K562 (cell line): ENCODE measurements at regions not wholly inside any gene's neighbourhood (a gene's known extent, or its start where the extent isn't known, plus 50 kb on each side); places are given as distances from the start of the nearest gene placed in this dataset.
"Not testable (repeated sequence)": the region's sequence is repeated elsewhere in the genome, so short reads cannot be mapped to it uniquely, and the experiment has no call there.

Source experiments
- ATAC-seq: fragments of 200-7000 bp; cut with Tn5 transposase; 3 replicates; pipeline ENCODE4 v1.9.1; 2020; ENCODE audit warnings: moderate library complexity
- BruUV-seq: library from RNA; stranded (reverse); fragments of 400-500 nt; replicated peaks from 2 replicates; lab custom pipeline; 2021; lab: Mats Ljungman, UMichigan
- CTCF ChIA-PET: fragments of 300-600 bp; formaldehyde crosslinking; extraction: SDS; loops from one replicate; lab custom pipeline; 2021; ENCODE audit warnings: low intra/inter-chr PET ratio; lab: Yijun Ruan, JAX
- POLR2A ChIA-PET: fragments of 300-600, 350-650 bp; sonication (Branson Sonifier 250); formaldehyde crosslinking; extraction: SDS; loops from one replicate; lab custom pipeline; 2021; ENCODE audit warnings: antibody characterized with exemption, inconsistent platforms; lab: Yijun Ruan, JAX
- DNase-seq, 4 experiments: peaks; one replicate each; pipeline versions ENCODE4 v3.0.0 to v3.0.0-alpha.2; 2011 to 2018; ENCODE audit warnings: low spot score in 3 of 4, mixed read lengths in 3 of 4; ENCODE audit errors: extremely low read depth in 1 of 4
- FAIRE-seq: peaks from 2 replicates; lab custom pipeline; 2011; peaks lifted over from hg19 to GRCh38; lab: Jason Lieb, UNC
- H2AFZ ChIP-seq: 2 replicates; pipeline ENCODE4 v1.6.0; 2011; ENCODE audit warnings: low read depth, low read length, control low read depth, inconsistent platforms
- H3K27ac ChIP-seq: fragments of 200-600 bp; 3 replicates; pipeline ENCODE4 v1.8.0; 2011; ENCODE audit warnings: low read depth, mild to moderate bottlenecking, control low read depth, inconsistent platforms, low read length, moderate library complexity, mixed read lengths; ENCODE audit errors: extremely low read depth
- H3K27me3 ChIP-seq, 2 experiments: fragments of 300-600 bp in 1 of 2; 2 replicates in 1 of 2; 3 replicates in 1 of 2; pipeline versions ENCODE4 v1.6.0 to v1.8.0; 2011; ENCODE audit warnings: inconsistent platforms in 2 of 2, low read length in 2 of 2, mild to moderate bottlenecking in 1 of 2, mixed read lengths in 1 of 2, moderate library complexity in 1 of 2; ENCODE audit not compliant: control insufficient read depth in 2 of 2, insufficient read depth in 2 of 2
- H3K36me3 ChIP-seq: fragments of 300-600 bp; 3 replicates; pipeline ENCODE4 v1.8.0; 2011; ENCODE audit warnings: mild to moderate bottlenecking, low read length, inconsistent platforms; ENCODE audit not compliant: control insufficient read depth, insufficient read depth
- H3K4me1 ChIP-seq, 2 experiments: fragments of 200-600 bp in 1 of 2; replicated peaks in 1 of 2; 2 replicates in 1 of 2; 3 replicates in 1 of 2; pipeline versions ENCODE4 v1.5.1 to v1.8.0; 2011; ENCODE audit warnings: inconsistent platforms in 2 of 2, low read length in 2 of 2, mild to moderate bottlenecking in 1 of 2, mixed read lengths in 1 of 2, moderate library complexity in 1 of 2; ENCODE audit not compliant: control insufficient read depth in 2 of 2, insufficient read depth in 2 of 2
- H3K4me2 ChIP-seq: 2 replicates; pipeline ENCODE4 v1.6.1; 2011; ENCODE audit warnings: low read length, control low read depth, inconsistent platforms, mixed read lengths; ENCODE audit not compliant: insufficient read depth
- H3K4me3 ChIP-seq: fragments of 200-600 bp; sonication (generic), shearing (Covaris generic); 2 replicates; pipeline ENCODE4 v1.5.1; 2016; ENCODE audit warnings: control low read depth, inconsistent platforms
- H3K79me2 ChIP-seq: fragments of 200-600 bp; 3 replicates; pipeline ENCODE4 v1.8.0; 2011; ENCODE audit warnings: low read length, inconsistent platforms; ENCODE audit not compliant: control insufficient read depth, insufficient read depth
- H3K9ac ChIP-seq, 2 experiments: 2 replicates each; pipeline versions ENCODE4 v1.6.0 to v1.6.1; 2011; ENCODE audit warnings: low read depth in 2 of 2, low read length in 2 of 2, control low read depth in 1 of 2, inconsistent platforms in 1 of 2, mild to moderate bottlenecking in 1 of 2, mixed read lengths in 1 of 2; ENCODE audit not compliant: insufficient read depth in 1 of 2
- H3K9me1 ChIP-seq: one replicate; pipeline ENCODE4 v1.6.0; 2011; ENCODE audit warnings: inconsistent platforms, mild to moderate bottlenecking, low read length, moderate library complexity; ENCODE audit not compliant: control insufficient read depth, insufficient read depth
- H3K9me3 ChIP-seq: replicated peaks from 2 replicates; pipeline ENCODE4 v1.5.1; 2011; ENCODE audit warnings: low read depth, low read length, inconsistent platforms; ENCODE audit not compliant: control insufficient read depth, insufficient read depth
- H4K20me1 ChIP-seq: replicated peaks from 2 replicates; pipeline ENCODE4 v1.6.1; 2011; ENCODE audit warnings: low read length, inconsistent platforms, mixed read lengths; ENCODE audit not compliant: control insufficient read depth, insufficient read depth
- CTCF ChIP-seq, 3 experiments: IDR thresholded peaks in 2 of 3; conservative IDR thresholded peaks in 1 of 3; 2 replicates each; pipeline ENCODE4 v1.5.1; 2011 to 2012; ENCODE audit warnings: low read length in 3 of 3, mild to moderate bottlenecking in 3 of 3, control low read depth in 2 of 3, improper control_type of control experiment in 1 of 3, inconsistent platforms in 1 of 3, low read depth in 1 of 3, mixed read lengths in 1 of 3, moderate library complexity in 1 of 3; ENCODE audit not compliant: insufficient read depth in 2 of 3
- NFIC ChIP-seq: fragments of 450-650 bp; IDR thresholded peaks from 2 replicates; pipeline ENCODE4 v1.6.1; 2017; ENCODE audit warnings: mild to moderate bottlenecking, inconsistent platforms
- RAD21 ChIP-seq, 2 experiments: fragments of 250-450 bp in 1 of 2; fragments of 450-650 bp in 1 of 2; sonication (Bioruptor Pico) in 1 of 2; formaldehyde crosslinking in 1 of 2; IDR thresholded peaks in 1 of 2; conservative IDR thresholded peaks in 1 of 2; 2 replicates each; pipeline versions ENCODE4 v1.4.0 to v1.8.0; 2020 to 2022; ENCODE audit warnings: mild to moderate bottlenecking in 2 of 2, moderate library complexity in 1 of 2
- ZNF124 ChIP-seq: sonication (generic); formaldehyde crosslinking; IDR thresholded peaks from 2 replicates; pipeline ENCODE4 v1.8.1; 2022; ENCODE audit warnings: missing genetic modification reagents
- WGBS: fragments of 100-300 bp; shearing (Covaris generic); methylation state at CpG from one replicate; pipeline ENCODE4 v1.1.6; 2016; ENCODE audit warnings: low coverage, mixed read lengths; ENCODE audit not compliant: insufficient coverage; ENCODE audit errors: missing lambda C conversion rate; 5-methylcytosine and 5-hydroxymethylcytosine counted together
- in situ Hi-C: fragments of 300-500 bp; cut with MboI; formaldehyde crosslinking; loops from 4 replicates; pipeline ENCODE4 v1.15.0; 2018; ENCODE audit warnings: inconsistent platforms, mixed read lengths
- intact Hi-C: fragments of 100-400 bp; cut with micrococcal nuclease; formaldehyde crosslinking; loops from 2 replicates; pipeline ENCODE4 v1.14.2; 2022

GRCh38 chr6:21937466-21937865, 343.9 kb downstream of the SOX4 start:
- intact Hi-C loops (no loop called here), in situ Hi-C loops (no loop called here)
- FAIRE-seq (no peak), ATAC-seq (peak; percentile 65; the same call in 2 of the 3 replicates), DNase-seq (no peak)
- Histone ChIP-seq H3K4me2 (no peak overlapping the region), H3K9ac (no peak overlapping the region), H2AFZ (peak overlapping the region; percentile 58; the same call in 1 of the 2 replicates), H3K36me3 (no peaks in the 10 kb centered on the region), H3K9me1 (no peaks in the 10 kb centered on the region), H3K9me3 (no peaks in the 10 kb centered on the region), H3K27ac (no peak overlapping the region), H3K79me2 (no peaks in the 10 kb centered on the region), H3K27me3 (no peaks in the 10 kb centered on the region), H4K20me1 (no peaks in the 10 kb centered on the region), H3K4me3 (no peak overlapping the region), H3K4me1 (no peaks in the 10 kb centered on the region)
- CTCF ChIA-PET, result no interaction called here
- POLR2A ChIA-PET, result no interaction called here
- TF ChIP-seq RAD21 (CRISPR knock-in tag; conservative IDR thresholded peaks at IDR 0.05 in 1 of 2, IDR thresholded peaks at IDR 0.05 in 1 of 2) (peak in 1 of 2 experiments; percentile 24; a peak in 1 of 4 replicates), CTCF (IDR thresholded peaks at IDR 0.05 in 2 of 3, conservative IDR thresholded peaks at IDR 0.05 in 1 of 3; ENCODE audit: insufficient read depth in 2 of 3, low read depth in 1 of 3, low read length in 3 of 3) (0 out of 6 replicates have a peak, but pooled peaks of 1 of the 3 experiments have one; percentile 5), ZNF124 (no peak)
- BruUV-seq, result no TSS peak
- 45% methylated on average over 6 of the region's 6 CpGs for WGBS

- FAIRE-seq, result not testable (repeated sequence)
Measured at GRCh38 chr6:21939066-21939465, 345.5 kb downstream of the SOX4 start.

More at GRCh38 chr6:21939066-21939465, 345.5 kb downstream of the SOX4 start:
- in situ Hi-C loops, H3K9ac ChIP-seq, DNase-seq, CTCF ChIA-PET, H3K27ac ChIP-seq, H3K79me2 ChIP-seq, H3K9me1 ChIP-seq, H2AFZ ChIP-seq, BruUV-seq, intact Hi-C loops, ATAC-seq, H3K4me2 ChIP-seq, POLR2A ChIA-PET, H3K27me3 ChIP-seq, H3K9me3 ChIP-seq, H4K20me1 ChIP-seq, H3K4me1 ChIP-seq, H3K36me3 ChIP-seq, H3K4me3 ChIP-seq: not testable (repeated sequence)
- WGBS, result 73% methylated on average over 8 of the region's 8 CpGs
- TF ChIP-seq NFIC, result peak; percentile 78
